Esophagus squamous epithelium (tissue), 5 donors: ENCODE measurements at regions not wholly inside any gene's neighbourhood (a gene's known extent, or its start where the extent isn't known, plus 50 kb on each side); places are given as distances from the start of the nearest gene placed in this dataset.

ENCODE experiments used
- DNase-seq: peaks from one replicate; lab custom pipeline; 2025; lab: John Stamatoyannopoulos, UW
- H3K27ac ChIP-seq, 4 donors: fragments of 200-600 bp; sonication (generic); one replicate each; pipeline ENCODE4 v1.5.1; 2016 to 2019; ENCODE audit warnings: mild to moderate bottlenecking in 1 of 4
- H3K27me3 ChIP-seq, 4 donors: fragments of 200-600 bp; sonication (generic); 1 replicate in 3 of 4; 2 replicates in 1 of 4; pipeline versions ENCODE4 v1.5.1 to v1.6.0; 2017 to 2021; ENCODE audit warnings: antibody characterized with exemption in 1 of 4
- H3K36me3 ChIP-seq, 3 donors: fragments of 200-600 bp; sonication (generic); one replicate each; pipeline ENCODE4 v1.5.1; 2016 to 2019
- H3K4me1 ChIP-seq, 3 donors: fragments of 200-600 bp; sonication (generic); one replicate each; pipeline ENCODE4 v1.5.1; 2017 to 2019
- H3K4me3 ChIP-seq, 4 donors: fragments of 200-600 bp; sonication (generic); 1 replicate in 3 of 4; 2 replicates in 1 of 4; pipeline ENCODE4 v1.5.1; 2016 to 2019; ENCODE audit warnings: mild to moderate bottlenecking in 2 of 4, moderate library complexity in 1 of 4
- H3K9me3 ChIP-seq, 3 donors: fragments of 200-600 bp; sonication (generic); one replicate each; pipeline ENCODE4 v1.5.1; 2016 to 2019
- CTCF ChIP-seq, 6 experiments: fragments of 450-650 bp in 4 of 6; fragments of 200-600 bp in 2 of 6; sonication (generic) in 2 of 6; IDR thresholded peaks; one replicate each; pipeline ENCODE4 v1.5.1; 2016 to 2019; ENCODE audit warnings: antibody characterized with exemption in 6 of 6, mild to moderate bottlenecking in 4 of 6, moderate library complexity in 4 of 6
- POLR2A ChIP-seq, 4 donors: fragments of 450-650 bp; IDR thresholded peaks; one replicate each; pipeline ENCODE4 v1.6.1; 2017; ENCODE audit warnings: antibody characterized with exemption in 4 of 4, mild to moderate bottlenecking in 4 of 4, moderate library complexity in 3 of 4
- WGBS, 2 donors: methylation state at CpG; one replicate each; pipeline ENCODE4 v1.1.5; 2018; 5-methylcytosine and 5-hydroxymethylcytosine counted together
- intact Hi-C: fragments of 100-400 bp; cut with DNase I; formaldehyde crosslinking; loops from one replicate; pipeline ENCODE4 v1.15.0; 2022
- donor health status: DM: yes; HTN: yes; CAD: no.

GRCh38 chr2:138123741-138124140 is 159.5 kb downstream of the HNMT start:
- no peaks in the 10 kb centered on the region for H3K36me3 ChIP-seq
- no peaks in the 10 kb centered on the region for H3K4me1 ChIP-seq
- no peak for DNase-seq
- TF ChIP-seq CTCF (IDR thresholded peaks at IDR 0.05) (no peak), POLR2A (IDR thresholded peaks at IDR 0.05) (no peak)
- intact Hi-C loops: no loop called here
- no peaks in the 10 kb centered on the region for H3K9me3 ChIP-seq
- no peak overlapping the region for H3K4me3 ChIP-seq
- no peaks in the 10 kb centered on the region for H3K27me3 ChIP-seq
- H3K27ac ChIP-seq: no peak overlapping the region

- TF ChIP-seq CTCF (IDR thresholded peaks at IDR 0.05) (no peak), POLR2A (IDR thresholded peaks at IDR 0.05) (no peak)
- no peaks in the 10 kb centered on the region for H3K9me3 ChIP-seq
- WGBS, 2 donors: 92 to 93% methylated on average over 2 of the region's 2 CpGs
- H3K27ac ChIP-seq: no peak overlapping the region
- H3K4me1 ChIP-seq: no peaks in the 10 kb centered on the region
- H3K27me3 ChIP-seq: no peaks in the 10 kb centered on the region
- H3K36me3 ChIP-seq: no peaks in the 10 kb centered on the region
- DNase-seq: no peak
- intact Hi-C loops: no loop called here
- no peak overlapping the region for H3K4me3 ChIP-seq
These were observed 160.2 kb downstream of the HNMT start for GRCh38 chr2:138124521-138124920.

GRCh38 chr2:138125306-138126288 is 161.3 kb downstream of the HNMT start:
- Histone ChIP-seq H3K36me3 (no peaks in the 10 kb centered on the region), H3K27ac (no peak overlapping the region), H3K4me3 (no peak overlapping the region), H3K9me3 (no peaks in the 10 kb centered on the region), H3K4me1 (no peaks in the 10 kb centered on the region), H3K27me3 (no peaks in the 10 kb centered on the region)
- 86% methylated on average over 11 of the region's 11 CpGs for WGBS, 2 donors
- DNase-seq: no peak
- intact Hi-C loops: no loop called here
- no peak for TF ChIP-seq CTCF (IDR thresholded peaks at IDR 0.05)
- TF ChIP-seq POLR2A (IDR thresholded peaks at IDR 0.05): no peak

GRCh38 chr2:138132108-138132507 is 167.8 kb downstream of the HNMT start:
- Histone ChIP-seq H3K4me3 (no peak overlapping the region), H3K27me3 (no peaks in the 10 kb centered on the region), H3K9me3 (no peaks in the 10 kb centered on the region), H3K36me3 (no peaks in the 10 kb centered on the region), H3K4me1 (no peaks in the 10 kb centered on the region), H3K27ac (no peak overlapping the region)
- no peak for DNase-seq
- TF ChIP-seq POLR2A (IDR thresholded peaks at IDR 0.05): no peak
- TF ChIP-seq CTCF (IDR thresholded peaks at IDR 0.05): no peak
- 82 to 91% methylated on average over 1 of the region's 1 CpG for WGBS, 2 donors
- intact Hi-C loops: no loop called here

- H3K4me3 ChIP-seq: no peak overlapping the region
- no peak overlapping the region for H3K27ac ChIP-seq
- no peaks in the 10 kb centered on the region for H3K9me3 ChIP-seq
- no peak for DNase-seq
- intact Hi-C loops: no loop called here
- TF ChIP-seq CTCF (IDR thresholded peaks at IDR 0.05) (no peak), POLR2A (IDR thresholded peaks at IDR 0.05) (no peak)
- H3K36me3 ChIP-seq: no peaks in the 10 kb centered on the region
- H3K4me1 ChIP-seq: no peaks in the 10 kb centered on the region
- H3K27me3 ChIP-seq: no peaks in the 10 kb centered on the region
These were observed 173.7 kb downstream of the HNMT start for GRCh38 chr2:138137949-138138348.
